Stimulated activated CD8-positive, alpha-beta memory T cell treated with anti-CD3 and anti-CD28 coated beads, Interleukin-7, amount 100 ng/mL, for 48 hours (primary cell): ENCODE measurements at regions not wholly inside any gene's neighbourhood (a gene's known extent, or its start where the extent isn't known, plus 50 kb on each side); places are given as distances from the start of the nearest gene placed in this dataset.

Experiments
- DNase-seq, 2 donors: peaks; one replicate each; pipeline ENCODE4 v3.0.0-alpha.2; 2020; ENCODE audit warnings: low read depth in 1 of 2; ENCODE audit errors: extremely low read depth in 1 of 2

DNA sequence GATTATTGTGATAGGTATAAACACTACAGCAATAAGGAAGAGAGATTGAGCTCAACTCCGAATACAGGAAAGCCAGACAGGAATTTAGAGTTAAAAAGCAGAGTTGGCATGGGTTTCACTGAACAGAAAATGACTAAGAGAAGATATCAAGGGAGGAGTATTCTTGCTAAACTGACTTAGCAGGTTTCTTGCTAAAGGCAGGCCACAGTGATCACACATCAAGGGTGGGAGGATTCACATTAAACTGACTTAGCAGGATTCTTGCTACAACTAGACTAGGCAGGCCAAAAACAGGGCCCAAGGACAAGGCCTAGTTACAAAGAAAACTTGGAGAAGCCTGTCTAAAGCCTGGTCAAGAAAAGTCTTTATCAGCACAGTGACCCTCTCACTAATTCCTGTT lies 195.1 kb downstream of the MAGEB5 start:
- DNase-seq = no peak

DNA sequence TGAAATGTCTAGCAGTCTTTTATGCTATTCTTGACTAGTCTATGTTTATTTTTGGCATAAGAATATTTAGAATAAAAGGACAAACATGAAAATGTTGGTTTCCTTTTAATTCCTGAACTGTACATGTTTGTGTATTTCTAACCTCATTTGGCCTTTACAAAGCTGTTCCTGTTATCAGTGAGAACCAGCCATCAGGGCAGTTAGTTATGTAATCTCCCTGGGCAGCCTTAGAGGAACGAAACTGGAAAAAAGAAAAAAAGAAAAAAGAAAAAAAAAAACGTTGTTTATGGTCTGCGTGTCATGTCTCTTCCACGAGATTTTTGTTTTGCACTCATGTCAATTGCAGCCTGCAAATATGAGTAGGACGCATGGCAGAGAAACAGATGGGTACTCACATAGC lies 193.7 kb downstream of the MAGEB5 start:
- DNase-seq = no peak

DNA sequence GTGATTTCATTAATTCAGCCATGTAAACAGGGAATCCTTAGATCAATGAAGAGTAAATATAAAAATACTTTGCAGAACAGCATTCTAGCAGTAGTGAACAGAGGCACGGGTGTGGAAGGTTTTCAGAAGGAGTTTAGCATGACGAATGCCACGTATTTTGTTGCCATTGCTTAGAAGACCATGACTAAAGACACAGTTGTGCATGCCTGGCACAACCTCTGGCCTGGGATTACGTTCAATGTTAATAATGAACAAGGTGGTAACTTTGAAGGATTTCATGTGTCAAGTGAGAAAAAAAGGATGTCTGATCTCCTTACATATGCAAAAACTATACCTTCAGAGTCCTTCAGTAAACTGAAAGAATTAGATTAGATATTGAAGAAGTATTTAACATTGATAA lies 171.9 kb downstream of the MAGEB5 start:
- DNase-seq = no peak

DNA sequence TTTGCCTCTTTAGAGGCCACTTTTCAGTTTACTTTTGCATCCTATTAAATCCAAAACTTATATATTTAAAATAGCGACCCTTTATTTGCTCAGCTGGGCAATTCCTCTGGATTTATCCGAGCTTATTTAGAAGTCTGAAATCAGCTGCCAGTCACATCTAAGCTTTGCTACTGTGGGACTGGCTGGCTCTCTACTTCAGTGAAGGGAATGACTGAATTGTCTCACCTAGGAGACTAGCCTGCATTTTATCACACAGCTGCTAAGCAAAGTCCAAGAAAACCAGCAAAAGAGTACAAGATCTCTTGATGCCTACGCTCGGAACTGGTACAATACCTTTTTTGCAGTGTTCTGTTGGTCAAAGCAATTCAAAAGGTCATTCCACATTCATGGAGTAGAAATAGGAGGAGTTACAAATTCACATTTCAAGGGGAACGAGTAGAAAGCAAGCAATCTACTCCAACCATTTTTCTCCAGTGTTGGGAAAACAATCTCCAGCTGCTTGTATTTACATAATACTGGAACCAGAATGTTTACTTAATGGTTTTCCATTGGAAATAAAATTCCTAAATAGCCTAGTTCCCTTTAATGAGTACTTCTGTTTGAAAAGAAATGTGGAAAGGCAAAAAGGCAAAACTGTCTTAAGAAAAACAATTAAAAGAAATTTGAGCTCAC lies 160.2 kb downstream of the MAGEB5 start:
- DNase-seq = no peak

DNA sequence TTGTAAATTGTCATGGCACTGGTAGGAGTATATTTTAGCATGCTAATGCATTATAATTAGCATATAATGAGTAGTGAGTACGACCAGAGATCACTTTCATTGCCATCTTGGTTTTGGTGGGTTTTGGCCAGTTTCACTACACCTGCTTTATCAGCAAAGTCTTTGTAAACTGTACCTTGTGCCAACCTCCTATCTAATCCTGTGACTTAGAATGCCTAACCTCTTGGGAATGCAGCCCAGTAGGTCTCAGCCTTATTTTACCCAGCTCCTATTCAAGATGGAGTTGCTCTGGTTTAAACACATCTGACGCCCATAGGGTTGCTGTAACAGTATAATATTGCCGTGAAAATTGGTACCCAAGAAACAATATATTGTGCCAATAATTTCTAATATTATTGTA lies 159.4 kb downstream of the MAGEB5 start:
- no peak for DNase-seq

DNA sequence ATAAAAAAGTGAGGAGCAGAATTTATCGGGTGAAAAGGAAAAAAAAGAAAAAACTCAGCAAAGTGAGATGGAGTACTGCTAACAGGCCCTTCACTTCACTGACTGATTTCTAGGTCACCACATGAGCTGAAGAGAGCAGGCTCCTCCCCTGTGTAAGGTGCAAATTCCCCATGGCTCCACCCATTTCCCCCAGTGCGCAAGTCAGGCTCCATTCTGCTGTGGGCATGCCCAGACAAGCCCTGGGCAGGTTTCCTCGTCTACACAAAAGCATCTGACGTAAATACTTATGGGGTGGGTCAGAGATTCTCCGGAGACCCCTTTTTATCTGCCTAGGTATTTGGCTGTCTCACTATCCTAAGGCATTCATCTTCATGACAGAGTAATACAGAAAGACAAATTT lies 157.9 kb downstream of the MAGEB5 start:
- DNase-seq = no peak

DNA sequence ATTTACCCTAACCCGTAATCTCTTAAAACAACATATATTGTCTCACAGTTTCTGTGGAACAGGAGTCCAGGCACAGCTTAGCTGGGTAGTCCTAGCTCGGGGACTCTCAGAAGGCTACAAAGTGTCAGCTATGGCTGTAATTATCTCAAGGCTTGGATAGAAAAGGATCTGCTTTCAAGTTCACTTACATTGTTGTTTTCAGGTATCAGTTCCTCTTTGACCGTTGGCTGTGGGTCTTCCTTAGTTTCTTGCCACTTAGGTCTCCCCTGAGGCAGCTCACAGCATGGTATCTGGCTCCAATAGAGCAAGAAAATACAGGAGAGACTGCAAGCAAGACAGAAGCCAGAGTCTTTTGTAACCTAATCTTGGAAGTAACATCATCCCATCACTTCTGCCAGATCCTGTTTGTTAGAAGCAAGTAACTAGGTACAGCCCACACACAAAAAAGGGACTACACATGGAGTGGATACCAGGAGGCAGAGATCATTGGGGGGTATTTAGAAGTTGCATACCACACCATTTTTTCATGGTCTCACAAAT lies 137.0 kb downstream of the MAGEB5 start:
- no peak for DNase-seq

DNA sequence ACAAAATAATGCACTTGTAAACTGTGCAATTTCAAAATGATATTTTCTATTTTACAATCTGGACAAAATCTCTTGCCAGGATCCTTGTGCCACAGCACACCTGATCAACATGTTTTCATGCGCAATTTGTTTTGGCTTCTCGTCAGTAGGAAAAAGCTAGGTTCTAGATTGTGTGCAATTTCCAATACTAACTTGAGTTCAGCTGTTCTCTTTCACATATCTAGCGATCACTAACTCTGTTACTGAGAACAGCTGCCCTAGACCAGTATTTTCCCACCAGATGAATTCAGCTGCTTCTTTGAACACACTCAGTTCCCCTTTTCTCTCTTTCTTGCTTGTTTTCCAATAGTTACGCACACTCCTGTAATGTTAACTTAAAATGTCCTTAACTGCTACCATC lies 131.2 kb downstream of the MAGEB5 start:
- no peak for DNase-seq

DNA sequence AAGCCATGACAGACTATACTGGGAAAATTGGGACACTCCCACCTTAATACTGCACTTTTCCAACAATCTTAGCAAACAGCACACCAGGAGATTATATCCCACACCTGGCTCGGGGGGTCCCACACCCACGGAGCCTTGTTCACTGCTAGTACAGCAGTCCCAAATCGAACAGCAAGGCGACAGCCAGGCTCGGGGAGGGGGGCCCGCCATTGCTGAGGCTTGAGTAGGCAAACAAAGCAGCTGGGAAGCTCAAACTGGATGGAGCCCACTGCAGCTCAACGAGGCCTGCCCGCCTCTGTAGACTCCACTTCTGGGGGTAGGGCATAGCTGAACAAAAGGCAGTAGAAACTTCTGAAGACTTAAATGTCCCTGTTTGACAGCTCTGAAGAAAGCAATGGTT lies 118.3 kb downstream of the MAGEB5 start:
- no peak for DNase-seq

DNA sequence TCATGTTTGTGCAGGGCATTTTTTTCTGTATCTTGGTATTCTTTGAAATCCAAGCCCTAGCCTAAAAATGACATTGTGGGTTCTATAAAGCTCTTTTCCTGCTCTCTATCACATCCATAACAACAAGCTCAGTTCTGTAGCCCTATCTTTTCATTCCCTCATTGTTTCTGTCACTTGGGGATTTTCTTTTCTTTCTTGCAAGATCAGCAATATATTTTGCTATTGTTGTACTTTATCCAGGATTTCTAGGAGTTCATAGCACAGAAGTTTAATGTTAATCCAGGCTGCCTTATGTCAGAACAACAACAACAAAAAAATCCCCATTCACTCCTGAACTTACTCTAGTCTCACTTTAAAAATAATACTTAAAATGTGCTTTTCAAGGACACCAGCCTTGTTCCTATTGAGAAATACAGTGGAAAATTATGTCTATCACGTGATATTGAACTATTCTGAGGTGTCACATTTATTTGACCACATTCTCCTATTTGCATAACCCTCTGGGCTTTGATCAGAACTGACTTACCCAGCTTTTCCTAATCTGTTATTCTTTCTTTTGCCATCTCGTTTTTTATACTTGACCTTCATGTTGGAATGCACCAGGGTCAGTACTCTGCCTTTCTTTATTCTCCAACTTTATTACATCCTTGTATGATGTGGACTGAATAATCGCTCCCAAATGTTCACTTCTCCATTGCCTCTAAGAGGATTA lies 112.8 kb downstream of the MAGEB5 start:
- no peak for DNase-seq

DNA sequence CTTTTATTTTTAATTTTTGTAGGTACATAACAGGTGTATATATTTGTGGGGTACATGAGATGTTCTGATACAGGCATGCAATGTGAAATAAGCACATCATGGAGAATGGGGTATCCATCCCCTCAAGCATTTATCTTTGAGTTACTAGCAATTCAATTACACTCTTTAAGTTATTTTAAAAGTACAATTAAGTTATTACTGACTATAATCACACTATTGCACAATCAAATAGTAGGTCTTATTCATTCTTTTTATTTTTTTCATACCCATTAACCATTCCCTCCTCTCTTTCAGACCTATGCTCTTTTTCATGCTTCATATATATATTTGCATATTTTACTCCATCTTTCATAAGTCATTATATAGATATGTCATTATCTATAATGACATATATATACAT lies 93.3 kb downstream of the MAGEB5 start:
- no peak for DNase-seq

DNA sequence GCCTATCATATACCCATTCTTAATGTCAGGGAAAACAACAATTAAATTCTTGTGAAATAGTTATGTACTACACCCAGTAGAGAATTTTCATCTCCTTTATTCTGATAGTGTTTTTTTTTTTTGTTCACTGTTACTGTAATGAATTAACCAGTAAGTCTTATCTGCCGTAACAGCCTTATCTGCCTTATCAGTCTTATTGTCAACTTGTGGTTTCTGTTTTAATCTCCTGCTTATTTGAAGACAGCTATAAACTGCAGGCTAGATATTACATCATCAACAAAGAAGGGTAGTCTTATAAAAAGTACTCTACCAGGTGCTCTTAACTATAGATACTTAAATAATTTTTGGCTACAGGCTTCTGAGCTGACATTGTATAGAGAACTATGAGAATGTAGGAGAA lies 79.5 kb downstream of the MAGEB5 start:
- no peak for DNase-seq

DNA sequence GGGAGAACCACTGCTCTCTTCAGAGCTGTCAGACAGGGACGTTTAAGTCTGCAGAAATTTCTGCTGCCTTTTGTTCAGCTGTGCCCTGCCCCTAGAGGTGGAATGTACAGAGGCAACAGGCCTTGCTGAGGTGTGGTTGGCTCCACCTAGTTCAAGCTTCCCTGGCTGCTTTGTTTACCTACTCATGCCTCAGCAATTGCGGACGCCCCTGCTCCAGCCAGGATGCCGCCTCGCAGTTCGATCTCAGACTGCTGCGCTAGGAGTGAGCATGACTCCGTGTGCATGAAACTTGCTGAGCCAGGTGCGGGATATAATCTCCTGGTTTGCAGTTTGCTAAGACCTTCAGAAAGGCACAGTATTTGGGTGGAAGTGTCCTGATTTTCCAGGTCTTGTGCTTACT lies 70.9 kb downstream of the MAGEB5 start:
- DNase-seq = no peak
